ENCODE measurements at regions not wholly inside any gene's neighbourhood (a gene's known extent, or its start where the extent isn't known, plus 50 kb on each side); places are given as distances from the start of the nearest gene placed in this dataset.

- peaks cover 79% of the 10 kb centered on the region for H3K27me3 ChIP-seq (ENCODE audit: low read depth)
- DNase-seq = no peak
- H3K9me3 ChIP-seq (replicated peaks) = no peaks in the 10 kb centered on the region
- no peak overlapping the region for H3K4me3 ChIP-seq
- H3K4me1 ChIP-seq = no peaks in the 10 kb centered on the region
- no peak for TF ChIP-seq CTCF (IDR thresholded peaks at IDR 0.05; ENCODE audit: borderline replicate concordance)
- intact Hi-C loops (cut with micrococcal nuclease) = no loop called here
- H3K36me3 ChIP-seq = no peaks in the 10 kb centered on the region
- no peak overlapping the region for H3K27ac ChIP-seq (replicated peaks)
These were observed 97.6 kb downstream of the LSM3 start for GRCh38 chr3:14275962-14276909.

- no peaks in the 10 kb centered on the region for H3K36me3 ChIP-seq
- H3K27me3 ChIP-seq (ENCODE audit: low read depth) = peaks cover 79% of the 10 kb centered on the region
- H3K4me3 ChIP-seq = no peak overlapping the region
- no peak for DNase-seq
- TF ChIP-seq CTCF (IDR thresholded peaks at IDR 0.05; ENCODE audit: borderline replicate concordance) = no peak
- intact Hi-C loops (cut with micrococcal nuclease) = no loop called here
- H3K4me1 ChIP-seq = no peaks in the 10 kb centered on the region
- no peak overlapping the region for H3K27ac ChIP-seq (replicated peaks)
- H3K9me3 ChIP-seq (replicated peaks) = no peaks in the 10 kb centered on the region
These were observed 98.9 kb downstream of the LSM3 start for GRCh38 chr3:14277557-14277956.

- no peak for TF ChIP-seq CTCF (IDR thresholded peaks at IDR 0.05; ENCODE audit: borderline replicate concordance)
- Histone ChIP-seq H3K27ac (replicated peaks) (no peak overlapping the region), H3K4me1 (no peaks in the 10 kb centered on the region), H3K4me3 (no peak overlapping the region), H3K9me3 (replicated peaks) (no peaks in the 10 kb centered on the region), H3K27me3 (ENCODE audit: low read depth) (peaks cover 86% of the 10 kb centered on the region), H3K36me3 (no peaks in the 10 kb centered on the region)
- intact Hi-C loops (cut with micrococcal nuclease) = no loop called here
- no peak for DNase-seq
These were observed 99.7 kb downstream of the LSM3 start for GRCh38 chr3:14278265-14278798.

- Histone ChIP-seq H3K36me3 (no peaks in the 10 kb centered on the region), H3K4me3 (no peak overlapping the region), H3K27me3 (ENCODE audit: low read depth) (peaks cover 87% of the 10 kb centered on the region), H3K27ac (replicated peaks) (no peak overlapping the region), H3K4me1 (no peaks in the 10 kb centered on the region), H3K9me3 (replicated peaks) (no peaks in the 10 kb centered on the region)
- intact Hi-C loops (cut with micrococcal nuclease) = no loop called here
- DNase-seq = no peak
- no peak for TF ChIP-seq CTCF (IDR thresholded peaks at IDR 0.05; ENCODE audit: borderline replicate concordance)
These were observed 100.4 kb downstream of the LSM3 start for GRCh38 chr3:14278799-14279625.

- intact Hi-C loops (cut with micrococcal nuclease) = no loop called here
- no peak for DNase-seq
- H3K9me3 ChIP-seq (replicated peaks) = no peaks in the 10 kb centered on the region
- no peak overlapping the region for H3K4me3 ChIP-seq
- TF ChIP-seq CTCF (IDR thresholded peaks at IDR 0.05; ENCODE audit: borderline replicate concordance) = no peak
- H3K27me3 ChIP-seq (ENCODE audit: low read depth) = peaks cover 87% of the 10 kb centered on the region
- no peaks in the 10 kb centered on the region for H3K4me1 ChIP-seq
- no peak overlapping the region for H3K27ac ChIP-seq (replicated peaks)
- no peaks in the 10 kb centered on the region for H3K36me3 ChIP-seq
These were observed 101.0 kb downstream of the LSM3 start for GRCh38 chr3:14279626-14280061.
